OCI-LY7 (cell line): ENCODE measurements at regions not wholly inside any gene's neighbourhood (a gene's known extent, or its start where the extent isn't known, plus 50 kb on each side); places are given as distances from the start of the nearest gene placed in this dataset.

Experiments used
- BruUV-seq: library from RNA; stranded (reverse); fragments of 400-500 nt; replicated peaks from 2 replicates; lab custom pipeline; 2021; lab: Mats Ljungman, UMichigan
- CTCF ChIA-PET: fragments of 300-600 bp; sonication (Branson Sonifier 250); formaldehyde crosslinking; loops from one replicate; lab custom pipeline; 2022; ENCODE audit warnings: antibody characterized with exemption; ENCODE audit not compliant: unreplicated experiment; lab: Charles Lee
- POLR2A ChIA-PET: fragments of 300-600 bp; sonication (Branson Sonifier 250); formaldehyde crosslinking; loops from one replicate; lab custom pipeline; 2022; ENCODE audit warnings: antibody characterized with exemption; lab: Charles Lee
- DNase-seq: peaks from one replicate; pipeline ENCODE4 v3.0.0-alpha.2; 2015; ENCODE audit warnings: low spot score
- H2AFZ ChIP-seq: fragments of 200-600 bp; sonication (generic), shearing (Covaris generic); 2 replicates; pipeline ENCODE4 v1.6.1; 2014; ENCODE audit warnings: mild to moderate bottlenecking, antibody characterized with exemption, low read length, moderate library complexity
- H3K27ac ChIP-seq: fragments of 200-600 bp; sonication (generic); 2 replicates; pipeline ENCODE4 v1.5.1; 2014; ENCODE audit warnings: mixed run types, low read depth, mild to moderate bottlenecking, moderate library complexity, low read length, inconsistent platforms; ENCODE audit not compliant: poor library complexity, severe bottlenecking
- H3K36me3 ChIP-seq: fragments of 200-600 bp; sonication (generic); 2 replicates; pipeline ENCODE4 v1.6.1; 2014; ENCODE audit warnings: mild to moderate bottlenecking, antibody characterized with exemption, low read length, moderate library complexity, mixed read lengths; ENCODE audit not compliant: insufficient read depth
- H3K4me1 ChIP-seq: fragments of 200-600 bp; sonication (generic); 2 replicates; pipeline ENCODE4 v1.5.1; 2014; ENCODE audit warnings: mild to moderate bottlenecking, low read length; ENCODE audit not compliant: insufficient read depth, poor library complexity, severe bottlenecking
- H3K4me2 ChIP-seq: fragments of 200-600 bp; sonication (generic); 2 replicates; pipeline ENCODE4 v1.6.1; 2014; ENCODE audit warnings: mild to moderate bottlenecking, low read length
- H3K4me3 ChIP-seq: fragments of 200-600 bp; sonication (generic); 2 replicates; pipeline ENCODE4 v1.5.1; 2014; ENCODE audit warnings: mild to moderate bottlenecking, low read depth, low read length; ENCODE audit not compliant: poor library complexity, severe bottlenecking
- H3K79me2 ChIP-seq: fragments of 200-600 bp; sonication (generic); 2 replicates; pipeline ENCODE4 v1.6.1; 2016; ENCODE audit warnings: low read depth, mild to moderate bottlenecking, low read length, moderate library complexity, mixed read lengths; ENCODE audit not compliant: insufficient read depth
- H3K9me2 ChIP-seq: fragments of 200-600 bp; sonication (generic); 2 replicates; pipeline ENCODE4 v1.6.1; 2016; ENCODE audit warnings: mild to moderate bottlenecking, low read length, mixed read lengths; ENCODE audit not compliant: insufficient read depth
- H3K9me3 ChIP-seq: fragments of 200-600 bp; sonication (generic); 2 replicates; pipeline ENCODE4 v1.6.1; 2014; ENCODE audit warnings: mild to moderate bottlenecking, mixed run types, low read length, mixed read lengths
- H4K20me1 ChIP-seq: fragments of 200-600 bp; sonication (generic); 2 replicates; pipeline ENCODE4 v1.6.1; 2014; ENCODE audit warnings: mild to moderate bottlenecking, antibody characterized with exemption, low read length, moderate library complexity, mixed read lengths; ENCODE audit not compliant: insufficient read depth
- CTCF ChIP-seq: fragments of 200-600 bp; sonication (generic); conservative IDR thresholded peaks from 2 replicates; pipeline ENCODE4 v1.5.1; 2014; ENCODE audit warnings: mild to moderate bottlenecking, antibody characterized with exemption, low read length, moderate library complexity, mixed read lengths
- EZH2phosphoT487 ChIP-seq: fragments of 200-600 bp; sonication (generic); IDR thresholded peaks from 2 replicates; pipeline ENCODE4 v1.6.1; 2018; ENCODE audit warnings: low read depth, borderline replicate concordance, mild to moderate bottlenecking, mixed run types, antibody characterized with exemption, low read length, moderate library complexity, mixed read lengths
- intact Hi-C: fragments of 100-400 bp; cut with micrococcal nuclease; formaldehyde crosslinking; loops from one replicate; pipeline ENCODE4 v1.10.0; 2022; ENCODE audit not compliant: unreplicated experiment

GRCh38 chr6:1057490-1058135 is 254.3 kb upstream of the FOXQ1 start:
- POLR2A ChIA-PET = no interaction called here

DNA sequence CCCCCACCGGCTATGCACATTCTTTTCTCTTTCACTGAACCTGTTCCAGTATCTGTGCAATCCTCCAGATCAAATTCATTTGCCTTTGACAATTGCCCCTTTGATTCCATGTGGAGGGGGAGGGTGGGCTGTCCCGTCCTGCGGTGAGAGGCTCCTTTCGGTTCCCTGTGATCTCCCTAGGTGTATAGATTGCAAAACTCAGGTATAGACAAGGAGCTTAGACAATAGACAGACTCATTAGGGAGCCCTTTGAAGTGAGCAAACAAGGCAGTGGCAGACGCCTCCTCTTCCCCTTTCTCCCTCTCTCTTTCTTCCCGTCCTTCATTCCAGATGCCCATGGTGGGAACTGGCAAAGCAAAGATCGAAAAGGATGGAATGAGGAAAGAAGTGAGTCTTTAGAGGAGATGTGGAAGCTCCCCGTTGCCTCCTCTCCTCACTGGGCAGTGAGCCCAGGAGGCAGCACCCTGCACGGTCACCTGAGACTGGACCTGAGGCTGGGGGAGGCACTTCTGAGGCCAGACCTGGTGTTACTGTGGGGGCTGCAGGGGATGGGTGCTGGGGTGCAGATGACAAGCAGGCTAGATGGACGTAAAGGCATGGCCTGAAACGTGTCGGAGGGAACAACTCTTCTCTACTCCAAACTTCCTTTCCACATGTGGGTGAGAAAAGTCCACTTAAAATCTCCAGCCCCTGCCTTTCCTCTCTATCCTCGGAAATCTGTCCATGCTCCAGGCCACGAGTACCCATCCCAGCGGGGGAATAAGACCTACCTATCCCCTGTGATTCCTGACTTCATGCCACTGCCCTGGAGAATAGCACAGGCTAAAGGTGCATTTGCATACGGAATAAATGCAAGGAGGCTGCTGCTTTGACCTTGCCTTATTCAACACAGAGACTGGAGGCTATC is 256.6 kb upstream of the FOXQ1 start:
- Histone ChIP-seq H3K4me2 (no peak overlapping the region), H3K4me1 (no peaks in the 10 kb centered on the region), H3K4me3 (no peak overlapping the region), H3K79me2 (no peaks in the 10 kb centered on the region), H2AFZ (no peak overlapping the region), H4K20me1 (no peaks in the 10 kb centered on the region), H3K36me3 (no peaks in the 10 kb centered on the region), H3K9me2 (no peaks in the 10 kb centered on the region), H3K9me3 (no peaks in the 10 kb centered on the region), H3K27ac (no peak overlapping the region)
- POLR2A ChIA-PET = interaction anchor here (0.7 kb wide), 1 partner anchor 1399 kb away, joined by 3 read pairs; no protein-coding TSS in a partner anchor
- CTCF ChIA-PET = no interaction called here
- BruUV-seq = no TSS peak
- DNase-seq = no peak
- TF ChIP-seq EZH2phosphoT487 (no peak), CTCF (no peak)
- intact Hi-C loops = no loop called here

More at GRCh38 chr6:1057490-1058135, 254.3 kb upstream of the FOXQ1 start:
- no peaks in the 10 kb centered on the region for H3K9me2 ChIP-seq
- H3K4me1 ChIP-seq = no peaks in the 10 kb centered on the region
- no peaks in the 10 kb centered on the region for H3K36me3 ChIP-seq
- H2AFZ ChIP-seq = no peak overlapping the region
- no peaks in the 10 kb centered on the region for H3K79me2 ChIP-seq
- no peak overlapping the region for H3K4me2 ChIP-seq
- DNase-seq = no peak
- no peak overlapping the region for H3K27ac ChIP-seq
- BruUV-seq = no TSS peak
- H4K20me1 ChIP-seq = no peaks in the 10 kb centered on the region
- TF ChIP-seq CTCF (no peak), EZH2phosphoT487 (no peak)
- H3K9me3 ChIP-seq = no peaks in the 10 kb centered on the region
- intact Hi-C loops = no loop called here
- no peak overlapping the region for H3K4me3 ChIP-seq
- CTCF ChIA-PET = no interaction called here

DNA sequence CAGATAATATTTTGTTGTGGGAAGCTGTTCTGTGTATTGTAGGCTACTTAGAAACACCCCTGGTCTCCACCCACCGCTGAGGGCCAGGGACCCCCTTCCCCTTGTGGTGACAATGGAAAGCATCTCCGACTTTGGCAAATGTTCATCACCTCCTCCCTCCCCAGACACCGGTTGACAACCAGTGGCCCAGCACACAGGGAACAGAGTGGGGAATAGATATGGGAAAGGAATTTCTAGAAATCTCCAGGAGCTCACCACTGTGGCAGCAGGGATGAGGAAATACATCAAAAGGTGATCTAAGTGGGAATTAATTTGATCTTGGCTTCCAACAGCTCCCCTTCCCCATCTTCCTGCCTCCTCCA is 257.3 kb upstream of the FOXQ1 start:
- H3K4me2 ChIP-seq = no peak overlapping the region
- BruUV-seq = no TSS peak
- DNase-seq = no peak

More for the DNA sequence above, 257.3 kb upstream of the FOXQ1 start:
- intact Hi-C loops = no loop called here
- ChIA-PET CTCF (no interaction called here), POLR2A (no interaction called here)
- Histone ChIP-seq H3K79me2 (no peaks in the 10 kb centered on the region), H2AFZ (no peak overlapping the region), H3K27ac (no peak overlapping the region), H4K20me1 (no peaks in the 10 kb centered on the region), H3K4me3 (no peak overlapping the region), H3K4me1 (no peaks in the 10 kb centered on the region), H3K36me3 (no peaks in the 10 kb centered on the region), H3K9me2 (no peaks in the 10 kb centered on the region), H3K9me3 (no peaks in the 10 kb centered on the region)
- TF ChIP-seq EZH2phosphoT487 (no peak), CTCF (no peak)
